PC-3 (cell line): ENCODE measurements at regions not wholly inside any gene's neighbourhood (a gene's known extent, or its start where the extent isn't known, plus 50 kb on each side); places are given as distances from the start of the nearest gene placed in this dataset.

Experiments
- CTCF ChIP-seq: fragments of 300-600 bp; sonication (generic); conservative IDR thresholded peaks from 2 replicates; pipeline ENCODE4 v1.5.1; 2017; ENCODE audit warnings: antibody characterized with exemption, low read depth, mild to moderate bottlenecking, low read length
- EZH2 ChIP-seq: fragments of 300-600 bp; sonication (generic); IDR thresholded peaks from one replicate; pipeline ENCODE4 v1.6.1; 2017; ENCODE audit warnings: antibody characterized with exemption, mild to moderate bottlenecking, low read length; ENCODE audit not compliant: unreplicated experiment
- EZH2phosphoT487 ChIP-seq: fragments of 300-600 bp; sonication (generic); IDR thresholded peaks from 2 replicates; pipeline ENCODE4 v1.6.1; 2018; ENCODE audit warnings: mild to moderate bottlenecking, antibody characterized with exemption, low read length, borderline replicate concordance

GRCh38 chr3:20336572-20336971 is 150.6 kb upstream of the SGO1 start:
- no peak for TF ChIP-seq EZH2
- TF ChIP-seq CTCF: no peak
- TF ChIP-seq EZH2phosphoT487: no peak
